GM19328 (cell line): ENCODE measurements at regions not wholly inside any gene's neighbourhood (a gene's known extent, or its start where the extent isn't known, plus 50 kb on each side); places are given as distances from the start of the nearest gene placed in this dataset.

Experiments
- ATAC-seq: cut with Tn5 transposase; IDR thresholded peaks from one replicate; pipeline ENCODE4 v1.9.1; 2021; ENCODE audit warnings: mild to moderate bottlenecking, moderate library complexity; ENCODE audit not compliant: unreplicated experiment

DNA sequence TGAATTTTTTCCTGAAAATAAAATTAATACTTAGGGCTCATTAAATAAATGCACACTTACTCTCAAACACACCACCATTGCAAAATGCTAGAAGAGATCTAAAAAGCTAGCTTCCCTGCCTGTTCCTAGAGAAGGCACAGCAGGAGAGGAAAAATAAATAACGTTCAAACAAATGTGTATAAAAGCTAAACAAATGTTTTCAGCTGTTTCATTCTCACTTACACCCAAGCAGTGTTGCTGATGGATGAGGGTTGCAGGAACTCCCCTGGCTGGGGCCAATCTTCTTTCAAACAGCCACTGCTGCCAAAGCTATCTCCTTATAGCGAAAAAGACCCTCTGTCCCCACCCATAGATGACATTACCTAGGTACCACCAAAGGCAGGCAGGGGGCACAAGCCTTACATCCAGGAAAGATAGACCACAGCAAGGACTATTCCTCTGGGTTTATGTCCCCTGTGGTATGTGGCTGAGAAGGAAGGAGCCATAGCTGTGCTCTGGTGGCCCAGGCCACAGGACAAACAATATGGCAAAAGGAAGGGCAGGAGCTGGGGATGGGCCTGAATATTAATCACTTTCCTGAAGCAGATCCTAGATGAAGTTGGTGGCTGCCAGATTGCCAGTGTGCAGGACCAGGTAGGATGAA lies 214.6 kb downstream of the TTC32 start:
- no peak for ATAC-seq

DNA sequence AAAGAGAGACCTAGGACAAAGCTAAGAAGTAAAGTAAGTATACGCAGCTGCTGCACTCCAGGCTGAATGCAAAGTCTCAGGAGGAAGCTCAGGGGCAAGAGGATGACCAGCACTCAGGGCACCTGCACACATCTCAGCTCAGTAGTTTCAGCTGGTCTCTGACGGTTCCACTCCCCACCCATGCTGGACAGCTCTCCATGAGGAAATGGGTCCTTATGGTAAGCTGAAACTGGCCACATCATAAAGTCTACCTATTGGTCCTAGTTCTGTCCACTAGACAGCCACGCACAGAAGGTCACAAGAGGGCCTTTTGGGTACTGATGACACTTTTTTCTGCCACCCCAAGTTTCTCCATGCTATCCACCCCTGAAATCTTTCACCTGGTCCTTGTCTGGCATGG lies 215.3 kb downstream of the TTC32 start:
- ATAC-seq, result no peak

- no peak for ATAC-seq
Measured at GRCh38 chr2:19685731-19686130, 216.1 kb downstream of the TTC32 start.

GRCh38 chr2:19684516-19684915 lies 217.3 kb downstream of the TTC32 start:
- no peak for ATAC-seq

- ATAC-seq, result no peak
Measured at GRCh38 chr2:19683556-19683955, 218.2 kb downstream of the TTC32 start.

DNA sequence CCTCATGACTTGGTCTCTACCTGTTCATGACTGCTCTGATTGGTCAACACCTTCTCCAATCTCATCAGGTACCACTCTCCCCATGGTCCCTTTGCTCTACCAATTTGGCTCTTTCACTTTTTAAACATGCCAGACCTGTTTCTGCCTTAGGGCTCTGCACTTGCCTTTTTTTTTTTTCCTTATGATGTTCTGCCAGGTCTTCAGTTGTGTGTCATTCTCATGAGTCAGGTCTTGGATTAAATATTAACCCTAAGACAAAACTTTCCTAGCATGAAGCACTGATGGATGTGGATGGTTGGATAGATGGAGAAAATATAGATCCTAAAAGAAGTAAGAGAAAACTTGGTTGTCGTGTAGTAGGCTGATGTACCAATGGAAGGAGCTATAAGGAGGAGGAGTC lies 219.3 kb downstream of the TTC32 start:
- no peak for ATAC-seq

GRCh38 chr2:19677825-19678518 lies 223.8 kb downstream of the TTC32 start:
- ATAC-seq, result no peak

DNA sequence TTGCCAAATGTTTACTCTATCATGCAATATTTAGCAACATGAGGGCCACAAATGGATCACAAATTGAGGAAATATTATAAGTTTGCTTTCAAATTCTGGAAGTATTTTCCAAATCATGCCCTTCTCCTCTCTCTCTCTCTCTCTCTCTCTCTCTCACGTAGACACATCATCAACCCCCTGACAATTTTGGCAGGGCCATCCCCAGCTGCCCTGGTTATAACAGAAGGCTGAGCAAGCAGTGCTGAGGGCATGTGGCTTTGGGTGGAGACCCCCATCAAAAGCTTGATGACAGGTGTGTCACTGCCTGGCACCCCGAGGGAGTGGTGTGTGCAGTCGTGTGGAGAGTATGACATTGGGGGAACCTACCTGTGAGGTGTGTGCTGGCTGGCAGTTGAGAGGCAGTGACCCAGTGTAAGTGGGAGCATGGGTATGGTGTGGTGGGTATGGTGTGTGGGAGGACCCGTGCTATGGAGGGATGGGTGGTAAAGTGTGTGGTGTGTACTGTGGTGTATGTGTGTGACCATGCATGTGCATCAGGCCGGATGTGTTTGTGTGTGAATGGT lies 224.5 kb downstream of the TTC32 start:
- ATAC-seq, result no peak

- no peak for ATAC-seq
Measured at GRCh38 chr2:19676770-19677169, 225.0 kb downstream of the TTC32 start.

DNA sequence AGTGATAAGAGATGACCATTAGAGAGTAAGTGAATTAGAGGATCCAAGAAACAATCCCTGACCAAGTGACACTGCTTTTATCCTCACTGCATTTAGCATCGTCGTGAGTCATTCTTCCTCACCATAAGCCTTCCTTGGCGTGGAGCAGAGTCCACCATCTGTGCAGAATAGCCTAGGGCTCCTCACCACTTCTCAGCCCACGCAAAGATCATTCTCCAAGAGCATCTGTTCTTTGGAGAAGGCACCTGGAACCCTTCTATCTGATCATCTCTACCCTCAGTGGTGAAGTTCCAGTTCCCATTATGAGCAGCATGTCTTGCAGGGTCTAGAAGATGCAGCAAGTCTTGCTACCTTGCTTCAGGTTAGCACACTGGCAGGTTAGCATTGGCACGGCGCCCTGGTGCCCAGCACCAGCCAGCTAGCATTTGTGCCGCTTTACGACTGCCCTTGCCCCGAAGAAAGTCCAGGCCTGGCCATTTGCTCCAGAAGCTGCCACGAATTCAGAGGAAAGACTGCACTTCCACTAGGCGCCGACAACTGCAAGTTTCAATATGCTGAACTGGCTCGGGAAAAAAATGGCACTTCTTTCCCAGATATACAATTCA lies 225.8 kb downstream of the TTC32 start:
- ATAC-seq, result no peak

GRCh38 chr2:19675003-19675629 lies 226.7 kb downstream of the TTC32 start:
- no peak for ATAC-seq

DNA sequence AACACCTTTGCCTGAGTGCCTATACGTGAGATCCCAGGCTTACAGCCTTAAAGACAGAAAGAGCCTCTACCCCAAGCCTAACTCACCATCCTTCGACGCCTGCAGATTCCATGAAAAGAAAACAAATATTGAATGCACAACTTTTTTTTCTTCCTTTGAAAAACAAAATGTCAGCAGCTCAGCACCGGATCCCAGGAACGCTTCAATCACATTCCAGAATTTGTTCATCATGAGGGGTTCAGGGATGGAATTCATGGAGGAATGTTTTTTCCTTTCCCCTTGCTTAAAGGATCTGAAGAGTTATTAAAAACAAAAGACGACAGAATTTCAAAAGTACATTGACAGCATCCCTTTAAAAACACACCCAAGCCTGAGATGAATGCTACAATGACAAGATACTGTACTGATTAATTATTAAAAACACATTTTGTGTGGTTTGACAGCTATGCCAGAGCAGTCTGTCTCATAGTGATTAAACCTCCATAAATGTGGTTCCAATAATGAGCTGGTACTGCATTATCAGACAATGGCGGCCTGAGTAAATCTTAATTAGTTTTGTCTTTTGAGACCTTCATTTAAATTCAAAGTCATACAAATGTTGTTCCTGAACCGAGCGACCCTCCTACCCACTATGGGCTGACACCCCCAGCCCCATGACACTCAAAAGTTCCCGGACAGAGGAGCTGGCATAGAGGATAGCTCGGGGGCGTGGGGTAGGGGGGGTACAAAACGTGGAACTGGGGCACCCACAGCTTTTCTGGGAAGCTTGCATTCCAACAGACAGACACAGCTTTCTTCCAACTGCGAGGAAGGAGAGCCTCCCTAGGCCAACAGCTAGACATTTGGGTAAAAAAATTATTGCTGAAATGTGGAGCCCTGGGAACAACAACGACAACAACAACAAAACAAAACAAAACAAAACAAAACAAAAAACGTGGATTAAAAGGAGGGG lies 227.5 kb downstream of the TTC32 start:
- no peak for ATAC-seq

- no peak for ATAC-seq
Measured at GRCh38 chr2:19673213-19673791, 228.5 kb downstream of the TTC32 start.

- no peak for ATAC-seq
Measured at GRCh38 chr2:19671916-19672315, 229.9 kb downstream of the TTC32 start.

- no peak for ATAC-seq
Measured at GRCh38 chr2:19671311-19671710, 230.5 kb downstream of the TTC32 start.

- no peak for ATAC-seq
Measured at GRCh38 chr2:19670303-19670702, 231.5 kb downstream of the TTC32 start.

DNA sequence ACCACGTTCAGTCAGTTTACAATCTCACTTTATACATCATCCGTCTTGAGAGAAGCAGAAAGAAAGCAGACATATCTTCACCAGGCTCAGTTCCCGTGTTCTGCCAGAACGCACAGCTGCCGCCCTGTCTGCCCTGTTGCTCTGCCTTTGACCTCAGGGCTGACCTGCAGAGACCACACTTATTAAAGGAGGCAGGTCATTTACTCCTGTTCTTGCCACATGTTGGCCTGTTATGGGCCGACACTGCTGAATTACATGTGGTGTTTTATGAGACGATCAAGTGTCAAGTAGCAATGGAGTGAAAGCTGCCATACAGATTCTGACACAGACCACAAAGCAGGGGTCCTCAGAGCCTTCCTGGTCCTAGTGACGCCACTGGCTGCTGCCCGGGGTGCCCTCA lies 232.2 kb downstream of the TTC32 start:
- no peak for ATAC-seq

DNA sequence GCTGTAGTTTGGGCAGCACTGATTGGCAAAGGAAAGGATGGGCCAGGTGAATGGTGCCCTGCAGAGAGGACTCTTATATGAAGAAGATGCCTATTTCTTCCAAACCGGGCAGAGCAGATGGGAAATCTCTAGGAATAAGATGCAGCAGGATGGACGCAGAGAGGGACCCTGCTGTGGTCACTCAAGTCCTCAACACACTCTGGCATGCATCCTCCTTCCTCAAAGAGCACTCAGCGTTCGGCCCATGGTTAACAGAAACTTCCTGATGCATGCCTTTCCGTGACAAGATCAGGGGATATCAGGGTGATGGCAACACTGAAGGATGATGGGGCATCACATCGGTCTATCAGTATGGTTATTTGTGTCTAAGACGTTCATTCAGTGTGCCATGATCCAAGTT lies 232.7 kb downstream of the TTC32 start:
- ATAC-seq, result no peak

- no peak for ATAC-seq
Measured at GRCh38 chr2:19667536-19667949, 234.2 kb downstream of the TTC32 start.

DNA sequence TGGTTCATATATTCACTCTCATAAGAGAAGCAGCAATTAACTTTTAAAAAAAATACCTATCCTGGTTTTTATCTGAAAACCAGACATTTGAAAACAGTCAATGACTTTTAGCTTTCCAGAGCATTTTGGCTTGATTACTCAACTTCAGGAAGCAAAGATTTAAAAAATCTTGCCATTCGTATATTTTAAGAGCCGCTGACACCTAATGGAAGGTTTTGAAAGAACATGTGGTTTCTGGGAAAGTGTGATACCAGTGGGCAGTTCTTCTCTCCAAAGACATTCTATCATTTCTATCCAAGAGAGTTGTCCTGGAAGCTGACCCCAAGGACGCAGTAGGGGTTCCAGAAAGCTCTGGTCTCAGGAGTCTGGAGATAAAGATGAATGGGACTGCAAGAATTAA lies 234.7 kb downstream of the TTC32 start:
- no peak for ATAC-seq
